HepG2 (cell line): ENCODE measurements at regions not wholly inside any gene's neighbourhood (a gene's known extent, or its start where the extent isn't known, plus 50 kb on each side); places are given as distances from the start of the nearest gene placed in this dataset.

ENCODE experiments used
- ATAC-seq: fragments of 200-7000 bp; cut with Tn5 transposase; 3 replicates; pipeline ENCODE4 v1.9.1; 2020; ENCODE audit warnings: mild to moderate bottlenecking, moderate library complexity
- BruUV-seq: library from RNA; stranded (reverse); fragments of 400-500 nt; replicated peaks from 2 replicates; lab custom pipeline; 2021; lab: Mats Ljungman, UMichigan
- CTCF ChIA-PET: fragments of 300-600 bp; formaldehyde crosslinking; extraction: SDS; loops from one replicate; lab custom pipeline; 2021; ENCODE audit warnings: low total read pairs, inconsistent platforms, low intra/inter-chr PET ratio; lab: Yijun Ruan, JAX
- POLR2A ChIA-PET: fragments of 350-600 bp; sonication (Branson Sonifier 250); formaldehyde crosslinking; loops from one replicate; lab custom pipeline; 2020; ENCODE audit warnings: antibody characterized with exemption, inconsistent platforms; lab: Yijun Ruan, JAX
- DNase-seq: peaks from one replicate; pipeline ENCODE4 v3.0.0-alpha.2; 2015; ENCODE audit warnings: low spot score
- FAIRE-seq: peaks from 3 replicates; lab custom pipeline; 2011; peaks lifted over from hg19 to GRCh38; lab: Jason Lieb, UNC
- H2AFZ ChIP-seq: one replicate; pipeline ENCODE4 v1.6.1; 2011; ENCODE audit warnings: low read length, inconsistent platforms
- H3K27ac ChIP-seq: fragments of 300-600 bp; 3 replicates; pipeline ENCODE4 v1.8.0; 2011; ENCODE audit warnings: mixed run types, mild to moderate bottlenecking, mixed read lengths, low read length, inconsistent platforms; ENCODE audit not compliant: insufficient read depth; ENCODE audit errors: extremely low read length
- H3K27me3 ChIP-seq, 2 experiments: fragments of 200-600 bp in 1 of 2; 2 replicates in 1 of 2; 3 replicates in 1 of 2; pipeline versions ENCODE4 v1.6.0 to v1.8.0; 2011; ENCODE audit warnings: low read length in 2 of 2, mild to moderate bottlenecking in 2 of 2, moderate library complexity in 2 of 2, inconsistent platforms in 1 of 2; ENCODE audit not compliant: insufficient read depth in 2 of 2, control insufficient read depth in 1 of 2
- H3K36me3 ChIP-seq, 2 experiments: fragments of 200-600 bp in 1 of 2; replicated peaks in 1 of 2; 2 replicates in 1 of 2; 3 replicates in 1 of 2; pipeline versions ENCODE4 v1.5.1 to v1.8.0; 2011; ENCODE audit warnings: low read length in 2 of 2, inconsistent platforms in 1 of 2; ENCODE audit not compliant: insufficient read depth in 2 of 2, control insufficient read depth in 1 of 2
- H3K4me1 ChIP-seq: 2 replicates; pipeline ENCODE4 v1.5.1; 2012; ENCODE audit warnings: low read length, inconsistent platforms; ENCODE audit not compliant: insufficient read depth
- H3K4me2 ChIP-seq: 2 replicates; pipeline ENCODE4 v1.6.0; 2011; ENCODE audit warnings: low read depth, low read length, inconsistent platforms
- H3K4me3 ChIP-seq, 3 experiments: fragments of 200-600 bp in 1 of 3; sonication (generic), shearing (Covaris generic) in 1 of 3; replicated peaks in 1 of 3; 2 replicates each; pipeline ENCODE4 v1.5.1; 2011 to 2016; ENCODE audit warnings: low read length in 3 of 3, inconsistent platforms in 2 of 3, low read depth in 2 of 3, mild to moderate bottlenecking in 2 of 3, control low read depth in 1 of 3, mixed read lengths in 1 of 3; ENCODE audit not compliant: insufficient read depth in 1 of 3
- H3K79me2 ChIP-seq: one replicate; pipeline ENCODE4 v1.6.1; 2011; ENCODE audit warnings: low read length, inconsistent platforms; ENCODE audit not compliant: insufficient read depth
- H3K9ac ChIP-seq: 2 replicates; pipeline ENCODE4 v1.6.0; 2011; ENCODE audit warnings: mild to moderate bottlenecking, low read depth, low read length, inconsistent platforms; ENCODE audit not compliant: insufficient read depth
- H3K9me3 ChIP-seq: 2 replicates; pipeline ENCODE4 v1.5.1; 2012; ENCODE audit warnings: mild to moderate bottlenecking, low read length
- H4K20me1 ChIP-seq: 2 replicates; pipeline ENCODE4 v1.6.0; 2011; ENCODE audit warnings: inconsistent platforms, mild to moderate bottlenecking, low read length, moderate library complexity; ENCODE audit not compliant: insufficient read depth
- RBM39 ChIP-seq: fragments of 200-400 bp; formaldehyde crosslinking; IDR thresholded peaks from one replicate; pipeline ENCODE4 v1.6.1; 2018; ENCODE audit warnings: antibody characterized with exemption, mild to moderate bottlenecking, low read depth, low read length; ENCODE audit not compliant: poor library complexity, severe bottlenecking
- SYNCRIP ChIP-seq: fragments of 200-400 bp; formaldehyde crosslinking; IDR thresholded peaks from 2 replicates; pipeline ENCODE4 v1.6.1; 2018; ENCODE audit warnings: mild to moderate bottlenecking, low read depth, low read length; ENCODE audit not compliant: insufficient read depth
- ZBTB40 ChIP-seq, 2 experiments: fragments of 450-650 bp in 1 of 2; sonication (generic) in 1 of 2; formaldehyde crosslinking in 1 of 2; IDR thresholded peaks; 2 replicates each; pipeline versions ENCODE4 v1.6.1 to v1.8.0; 2016 to 2022; ENCODE audit warnings: antibody characterized with exemption in 1 of 2, mild to moderate bottlenecking in 1 of 2, missing genetic modification reagents in 1 of 2
- ZGPAT ChIP-seq: IDR thresholded peaks from 2 replicates; pipeline ENCODE4 v1.6.1; 2016; ENCODE audit warnings: mild to moderate bottlenecking
- ZKSCAN5 ChIP-seq: sonication (generic); formaldehyde crosslinking; IDR thresholded peaks from 2 replicates; pipeline ENCODE4 v1.5.1; 2020; ENCODE audit warnings: mild to moderate bottlenecking, missing genetic modification reagents
- ZNF276 ChIP-seq: sonication (generic); formaldehyde crosslinking; IDR thresholded peaks from 2 replicates; pipeline ENCODE4 v1.4.0; 2020; ENCODE audit warnings: mild to moderate bottlenecking, low read depth, missing genetic modification reagents
- ZNF496 ChIP-seq: sonication (generic); formaldehyde crosslinking; IDR thresholded peaks from 2 replicates; pipeline ENCODE4 v1.8.1; 2023; ENCODE audit warnings: mild to moderate bottlenecking, moderate library complexity, missing genetic modification reagents; ENCODE audit not compliant: insufficient replicate concordance
- ZNF549 ChIP-seq: sonication (generic); formaldehyde crosslinking; IDR thresholded peaks from 2 replicates; pipeline ENCODE4 v1.5.0; 2020; ENCODE audit warnings: missing genetic modification reagents
- ZNF749 ChIP-seq: sonication (generic); formaldehyde crosslinking; IDR thresholded peaks from 2 replicates; pipeline ENCODE4 v1.8.0; 2022; ENCODE audit warnings: mild to moderate bottlenecking, missing genetic modification reagents, moderate library complexity, borderline replicate concordance
- WGBS: methylation state at CpG from one replicate; pipeline ENCODE4 v1.1.6; 2017; ENCODE audit warnings: low lambda C conversion rate; 5-methylcytosine and 5-hydroxymethylcytosine counted together
- in situ Hi-C: cut with HindIII; loops from 2 replicates; pipeline ENCODE4 v1.10.0; 2017; ENCODE audit warnings: low pct_unique_long_range_greater_than_20kb; ENCODE audit not compliant: extremely low pct_ligation_motif_present
- intact Hi-C: fragments of 100-400 bp; cut with micrococcal nuclease; formaldehyde crosslinking; loops from one replicate; pipeline ENCODE4 v1.10.0; 2022; ENCODE audit not compliant: unreplicated experiment

- no TSS peak for BruUV-seq
- Histone ChIP-seq H3K27ac (no peak overlapping the region), H2AFZ (no peak overlapping the region), H3K4me2 (no peak overlapping the region), H3K4me3 (no peak overlapping the region), H3K4me1 (no peaks in the 10 kb centered on the region), H3K27me3 (no peaks in the 10 kb centered on the region), H3K79me2 (no peaks in the 10 kb centered on the region), H3K9me3 (no peaks in the 10 kb centered on the region), H4K20me1 (no peaks in the 10 kb centered on the region), H3K36me3 (no peaks in the 10 kb centered on the region), H3K9ac (no peak overlapping the region)
- FAIRE-seq (no peak), ATAC-seq (no peak), DNase-seq (no peak)
- in situ Hi-C loops (no loop called here), intact Hi-C loops (no loop called here)
- ChIA-PET POLR2A (no interaction called here), CTCF (no interaction called here)
- 0% methylated on average over 2 of the region's 2 CpGs for WGBS
- TF ChIP-seq ZGPAT (CRISPR knock-in tag) (no peak), ZNF276 (CRISPR knock-in tag) (no peak), ZNF496 (CRISPR knock-in tag) (no peak), RBM39 (no peak), ZNF749 (CRISPR knock-in tag) (no peak), ZKSCAN5 (no peak), ZNF549 (CRISPR knock-in tag) (no peak), SYNCRIP (no peak), ZBTB40 (IDR thresholded peaks at IDR 0.05) (no peak), ZBTB40 (CRISPR knock-in tag; IDR thresholded peaks at IDR 0.05) (no peak)
Observed at GRCh38 chr2:167318581-167318980, 430.3 kb downstream of the XIRP2 start.
